ENCODE measurements at regions not wholly inside any gene's neighbourhood (a gene's known extent, or its start where the extent isn't known, plus 50 kb on each side); places are given as distances from the start of the nearest gene placed in this dataset.
"Not testable (repeated sequence)": the region's sequence is repeated elsewhere in the genome, so short reads cannot be mapped to it uniquely, and the experiment has no call there.

DNA sequence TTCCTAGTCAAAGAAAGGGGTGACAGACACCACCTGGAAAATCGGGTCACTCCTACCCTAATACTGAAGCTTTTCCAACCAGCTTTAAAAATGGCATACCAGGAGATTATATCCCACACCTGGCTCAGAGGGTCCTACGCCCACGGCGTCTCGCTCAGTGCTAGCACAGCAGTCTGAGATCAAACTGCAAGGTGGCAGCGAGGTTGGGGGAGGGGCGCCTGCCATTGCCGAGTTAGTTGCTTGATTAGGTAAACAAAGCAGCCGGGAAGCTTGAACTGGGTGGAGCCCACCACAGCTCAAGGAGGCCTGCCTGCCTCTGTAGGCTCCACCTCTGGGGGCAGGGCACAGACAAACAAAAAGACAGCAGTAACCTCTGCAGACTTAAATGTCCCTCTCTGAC is 127.1 kb downstream of the NXPE2 start:
- DNase-seq (ENCODE audit: low read depth): not testable (repeated sequence)

DNA sequence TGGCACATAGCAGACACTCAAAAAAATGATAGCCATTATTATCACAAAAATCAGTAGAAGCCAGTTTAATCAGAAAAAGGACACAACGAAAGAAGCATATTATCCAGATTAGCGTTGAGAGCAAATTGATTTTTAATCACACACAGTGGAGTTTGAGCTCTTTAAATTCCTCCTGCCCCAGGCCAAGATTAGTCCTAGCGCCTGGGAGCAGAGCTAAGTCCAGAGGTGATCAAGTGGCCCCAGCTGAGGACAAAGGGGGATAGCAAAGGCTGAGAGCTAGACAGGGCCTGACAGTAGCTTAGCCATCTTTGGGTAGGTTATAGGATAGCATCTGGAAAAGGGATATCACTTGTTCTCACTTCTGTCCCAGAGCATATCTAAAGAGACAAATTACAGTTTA is 133.6 kb downstream of the NXPE2 start:
- no peak for DNase-seq (ENCODE audit: low read depth)

DNA sequence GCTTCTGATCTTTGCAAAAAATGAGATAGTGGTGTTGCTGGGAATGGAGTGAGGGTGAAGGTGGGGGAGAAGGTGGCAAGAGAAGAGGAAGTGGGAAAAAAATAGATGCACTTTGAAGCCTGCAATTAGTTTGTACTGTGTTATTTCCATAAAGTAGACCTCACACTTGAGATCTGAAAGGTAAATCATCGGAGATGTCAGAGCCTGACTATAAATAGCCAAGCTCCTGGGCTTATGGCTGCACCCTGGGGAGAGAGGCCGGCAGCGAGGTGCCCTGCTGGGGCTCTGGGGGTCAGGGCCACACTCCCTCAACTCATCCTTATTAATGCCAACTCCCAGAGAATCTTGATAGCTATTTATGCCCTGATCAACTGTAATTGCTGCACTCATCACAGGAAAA is 134.4 kb downstream of the NXPE2 start:
- DNase-seq (ENCODE audit: low read depth): no peak

DNA sequence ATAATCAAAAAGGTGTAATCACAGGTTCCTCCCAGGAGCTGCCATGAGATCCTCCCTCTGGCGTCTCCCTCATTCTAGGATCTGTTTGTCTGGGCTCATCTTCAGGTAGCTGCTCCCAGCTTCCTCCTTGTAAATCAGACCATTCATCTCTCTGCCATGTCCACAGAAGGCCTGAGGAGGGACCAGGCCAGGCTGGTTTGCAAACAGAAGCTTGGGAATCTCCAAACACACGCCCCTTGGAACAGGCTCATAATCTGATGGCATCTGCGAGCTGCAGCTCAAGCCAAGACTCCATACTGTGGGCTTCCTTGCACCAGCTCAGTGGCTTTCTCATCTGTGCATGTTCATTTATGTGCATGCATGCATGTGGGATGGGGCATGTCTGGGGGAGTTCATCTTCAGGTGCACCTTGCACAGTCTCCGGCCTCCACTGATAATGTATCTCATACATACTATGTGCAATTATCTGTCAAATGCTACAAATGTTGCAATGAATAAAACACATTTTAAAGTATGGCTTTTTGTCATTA is 134.9 kb downstream of the NXPE2 start:
- no peak for DNase-seq (ENCODE audit: low read depth)

DNA sequence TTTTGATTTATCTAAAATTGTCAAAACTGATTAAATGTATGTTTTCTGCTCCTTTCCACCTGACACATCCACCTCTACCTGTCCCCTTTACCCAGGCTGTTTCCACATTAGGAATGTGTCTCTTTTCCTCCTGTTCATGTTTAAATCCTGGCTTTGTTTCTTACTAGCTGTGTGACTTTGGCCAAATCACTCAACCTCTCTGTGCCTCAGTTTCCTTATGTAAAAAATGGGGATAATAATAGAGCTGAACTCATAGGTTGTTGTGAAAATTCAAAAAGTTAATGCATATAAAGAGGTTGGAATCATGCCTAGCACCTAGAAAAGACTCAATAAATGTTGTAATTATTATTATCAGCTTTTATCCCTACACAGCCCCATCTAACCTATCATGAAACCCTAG is 136.8 kb downstream of the NXPE2 start:
- no peak for DNase-seq (ENCODE audit: low read depth)

DNA sequence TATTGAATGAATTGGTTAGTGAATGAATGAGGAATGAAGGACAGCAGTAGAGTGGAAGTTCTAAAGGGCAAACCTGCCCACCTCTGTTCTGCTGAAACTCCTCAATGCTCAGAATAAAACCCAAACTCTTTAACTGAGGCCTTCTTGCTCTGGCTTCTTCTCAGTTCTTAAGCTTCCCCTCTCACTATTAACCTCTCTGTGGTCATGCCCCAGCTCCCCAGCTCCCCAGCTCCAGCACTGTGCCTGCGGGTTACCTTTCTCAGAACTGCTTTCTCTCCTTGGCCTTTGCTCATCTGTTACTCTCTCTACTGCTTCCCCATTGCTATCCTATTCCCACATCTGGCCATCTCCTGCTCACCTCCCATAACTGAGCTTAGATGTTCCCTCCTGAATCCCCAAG is 137.4 kb downstream of the NXPE2 start:
- DNase-seq (ENCODE audit: low read depth): no peak

DNA sequence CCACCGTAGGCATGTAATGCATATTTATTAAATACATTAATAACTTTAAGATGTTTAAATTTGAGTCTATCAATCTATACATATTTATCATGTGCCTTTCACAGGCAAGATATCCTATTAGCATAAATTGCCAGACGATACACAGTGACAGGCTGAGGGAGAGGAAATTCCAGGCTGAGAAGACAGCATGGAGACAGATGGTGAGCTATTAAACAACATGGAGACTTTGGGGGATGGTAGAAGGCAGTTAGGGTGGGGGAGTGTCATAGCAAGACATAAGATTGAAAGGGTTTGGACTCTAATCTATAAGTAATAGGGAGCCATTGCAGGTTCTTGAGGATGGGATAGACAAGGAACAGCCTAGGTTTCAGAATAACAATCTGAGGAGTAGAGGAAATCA is 138.5 kb downstream of the NXPE2 start:
- DNase-seq (ENCODE audit: low read depth): no peak

DNA sequence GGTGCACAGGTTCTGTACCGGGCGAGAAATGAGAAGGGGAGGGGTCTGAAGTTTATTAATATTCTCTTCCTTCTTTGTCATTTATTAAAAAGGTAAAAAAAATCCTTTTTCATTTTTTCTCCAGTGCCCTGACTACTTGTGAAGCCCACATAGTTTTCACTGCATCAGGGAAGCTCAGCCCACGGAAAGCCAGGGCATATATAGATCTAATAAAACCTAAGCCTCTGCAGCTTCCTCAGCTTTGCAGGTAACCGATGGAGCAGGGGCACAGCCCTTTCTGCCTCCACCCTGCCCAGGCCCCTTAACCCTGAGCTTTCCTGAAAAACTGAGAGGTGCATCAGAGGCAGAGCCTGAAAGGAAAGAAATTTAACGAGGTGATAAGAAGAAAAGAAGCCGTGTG is 140.1 kb downstream of the NXPE2 start:
- DNase-seq (ENCODE audit: low read depth): no peak

DNA sequence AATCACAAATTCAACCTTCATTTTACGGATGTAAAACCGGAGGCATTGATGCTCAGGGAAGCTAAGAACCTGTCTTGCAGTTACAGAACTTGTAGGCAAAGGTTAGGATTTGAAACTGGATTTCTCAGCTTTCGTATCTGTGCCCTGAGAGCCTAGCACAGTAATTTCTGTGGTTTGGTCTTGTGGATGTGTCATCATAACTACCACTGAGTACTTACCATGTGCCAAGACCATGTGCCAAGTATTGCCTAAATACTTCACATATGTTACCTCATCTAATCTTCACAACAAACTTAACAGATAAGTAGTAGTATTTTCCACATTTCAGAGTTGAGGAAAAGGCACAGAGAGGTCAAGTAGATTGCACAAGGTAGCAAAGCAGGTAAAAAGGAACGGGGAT is 140.7 kb downstream of the NXPE2 start:
- DNase-seq (ENCODE audit: low read depth): no peak

DNA sequence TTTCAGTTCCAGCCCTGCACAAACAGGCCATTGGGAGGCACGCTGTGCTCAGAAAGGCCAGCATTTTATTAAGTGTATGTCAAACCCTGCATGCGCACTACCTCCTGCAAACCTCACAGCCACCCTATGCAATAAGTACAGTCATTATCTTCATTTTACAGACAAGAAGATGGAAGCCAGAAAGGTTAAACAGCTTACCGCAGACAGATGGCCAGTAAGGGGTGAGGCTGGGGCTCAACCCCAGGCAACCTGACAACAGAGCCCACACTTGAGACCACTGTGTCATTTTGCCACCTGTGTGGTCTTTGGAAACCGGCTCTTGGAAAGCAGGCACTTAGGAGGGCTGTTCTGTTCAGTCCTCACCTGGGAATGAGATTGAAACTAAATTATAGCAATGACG is 142.3 kb downstream of the NXPE2 start:
- no peak for DNase-seq (ENCODE audit: low read depth)

DNA sequence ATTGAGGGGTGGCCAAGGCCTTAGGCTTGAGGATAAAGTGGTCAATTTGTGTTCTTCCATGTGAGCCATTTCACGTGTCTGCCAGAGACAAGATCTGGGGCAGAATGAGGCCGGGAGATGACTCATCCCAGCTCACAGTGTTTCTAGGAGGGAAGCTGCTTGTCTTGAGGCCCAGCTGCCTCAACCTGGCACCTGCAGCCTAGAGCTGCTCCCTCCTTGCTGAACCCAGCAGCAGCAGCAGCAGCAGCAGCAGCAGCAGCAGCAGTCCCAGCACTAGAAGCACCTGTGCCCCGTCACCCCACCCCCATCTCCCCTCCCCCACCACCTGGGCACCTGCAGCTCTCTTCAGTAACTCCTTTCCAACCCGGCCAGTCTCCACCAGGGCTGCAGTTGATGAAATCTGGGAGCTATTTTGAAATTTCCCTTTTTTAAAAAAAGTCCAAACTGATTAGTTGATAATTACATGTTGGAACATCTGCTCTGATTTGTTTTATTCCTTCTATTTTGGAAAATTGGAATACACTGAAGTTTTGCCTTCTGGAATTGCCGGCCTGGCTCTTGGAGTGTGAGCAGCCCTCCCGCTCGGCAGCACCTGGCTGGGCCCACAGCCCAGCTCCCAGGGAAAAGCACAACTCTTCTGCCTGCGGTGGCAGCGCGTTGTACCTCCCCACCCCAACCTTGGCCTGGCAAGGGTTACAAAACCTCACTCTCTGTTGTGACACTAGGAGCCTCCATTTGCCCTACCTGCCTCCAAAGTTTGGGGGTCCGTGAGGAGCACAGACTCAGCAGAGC is 143.5 kb downstream of the NXPE2 start:
- peak; percentile 0 for DNase-seq (ENCODE audit: low read depth)

DNA sequence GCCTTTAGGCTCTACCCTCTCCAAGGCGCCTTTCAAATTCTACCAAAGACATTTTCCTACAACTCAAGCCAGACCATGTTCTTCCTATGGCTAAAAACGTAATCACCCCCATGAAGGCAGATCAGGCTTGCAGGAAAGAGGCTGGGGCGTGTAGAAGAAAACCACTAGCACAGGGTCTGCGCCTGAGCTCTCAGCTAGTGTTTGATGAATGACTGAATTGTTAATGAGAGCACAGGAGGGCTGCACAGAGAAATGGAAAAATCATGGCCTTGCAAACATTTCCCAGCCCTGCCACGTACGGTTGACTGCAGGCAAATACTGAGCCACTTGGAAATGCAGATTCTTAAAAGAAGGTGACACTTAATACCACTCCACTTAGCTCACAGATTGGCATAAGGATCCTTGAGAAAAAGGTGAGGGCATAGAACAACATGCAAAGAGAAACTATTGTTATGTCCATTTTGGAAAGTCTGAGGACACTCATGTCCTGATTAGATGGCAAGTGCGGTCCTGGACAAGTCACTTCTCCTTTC is 148.6 kb downstream of the NXPE2 start:
- no peak for DNase-seq (ENCODE audit: low read depth)

DNA sequence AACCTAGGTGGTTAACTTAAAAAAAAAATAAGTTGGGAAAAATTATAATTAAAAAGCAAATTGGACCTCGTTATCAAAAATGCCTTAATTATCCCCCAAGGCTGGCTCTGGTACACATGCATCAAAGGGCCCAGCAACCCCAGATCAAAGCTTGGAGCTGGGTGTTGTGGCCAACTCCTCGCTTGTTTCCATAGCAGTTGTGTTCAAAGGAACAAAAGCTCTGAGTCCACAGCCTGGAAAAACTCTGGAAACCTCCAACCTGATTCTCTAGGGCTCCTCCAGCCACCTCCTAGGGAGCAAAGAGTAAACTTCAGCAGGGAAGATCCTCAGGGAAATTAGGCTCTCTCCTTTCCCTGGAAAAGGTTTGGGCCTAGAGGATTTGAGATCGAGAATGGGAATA is 149.4 kb downstream of the NXPE2 start:
- DNase-seq (ENCODE audit: low read depth): no peak

DNA sequence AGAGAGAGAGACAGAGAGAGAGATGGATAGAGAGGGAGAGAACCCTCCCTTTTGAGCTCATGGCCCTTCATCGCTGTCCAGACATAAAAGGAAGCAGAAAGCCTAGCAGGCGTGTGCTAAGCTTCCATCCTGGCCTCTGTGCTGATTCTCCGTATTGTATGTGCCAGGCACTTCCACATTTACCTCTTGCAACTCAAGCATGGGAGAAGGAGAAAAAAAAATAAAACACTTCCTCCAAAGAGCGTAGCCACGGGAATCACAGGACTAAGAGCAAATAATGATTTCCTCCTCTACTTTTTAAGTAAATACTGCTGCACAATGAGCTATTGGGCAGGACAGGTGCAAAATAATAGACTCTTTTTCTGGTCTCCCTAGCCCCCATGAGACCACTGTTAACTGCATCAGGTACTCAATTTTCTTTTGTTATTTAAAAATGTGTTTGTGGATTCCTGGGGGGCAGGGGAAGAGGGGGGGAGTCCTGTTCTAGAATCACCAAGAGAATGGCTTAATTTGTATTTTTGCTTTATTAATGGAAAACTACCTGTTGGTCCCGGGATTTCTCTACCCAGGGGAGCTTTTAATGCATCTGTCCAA is 154.3 kb downstream of the NXPE2 start:
- no peak for DNase-seq (ENCODE audit: low read depth)

DNA sequence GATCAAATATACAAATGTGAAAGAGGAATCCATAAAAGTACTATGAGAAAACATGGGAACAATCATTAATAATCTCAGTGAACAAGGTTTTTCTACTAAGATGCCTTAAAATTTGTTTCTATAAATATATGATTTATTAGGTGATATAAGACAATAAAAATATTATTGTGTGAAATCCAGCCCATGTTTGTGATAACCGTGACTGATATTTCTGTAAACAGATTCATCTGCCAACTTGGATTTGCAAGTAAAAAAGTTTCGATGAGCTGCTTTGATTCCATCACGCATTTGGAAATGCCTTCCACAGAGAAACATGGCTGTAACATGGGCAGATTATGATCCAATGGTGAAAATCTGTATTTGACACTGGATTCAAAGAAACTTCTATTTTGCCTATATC is 157.8 kb downstream of the NXPE2 start:
- no peak for DNase-seq (ENCODE audit: low read depth)

DNA sequence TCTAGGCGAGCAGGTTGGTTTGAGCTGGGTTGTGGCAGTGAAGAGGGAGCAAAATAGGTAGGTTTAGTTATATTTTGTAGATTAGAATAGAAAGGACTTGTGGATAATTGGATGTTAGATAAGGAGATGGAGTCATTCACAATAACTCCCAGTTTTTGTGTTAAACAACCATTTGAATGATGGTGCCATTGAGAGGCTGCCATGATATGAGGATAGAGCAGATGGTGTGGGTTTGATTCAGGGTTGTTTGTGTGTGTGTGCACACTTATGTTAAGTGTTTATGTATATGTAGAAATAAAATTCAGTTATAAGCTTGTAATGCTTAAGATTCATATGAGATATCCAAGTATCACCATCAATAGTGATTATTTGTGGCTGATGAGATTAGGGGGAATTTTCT is 166.6 kb downstream of the NXPE2 start:
- no peak for DNase-seq (ENCODE audit: low read depth)

DNA sequence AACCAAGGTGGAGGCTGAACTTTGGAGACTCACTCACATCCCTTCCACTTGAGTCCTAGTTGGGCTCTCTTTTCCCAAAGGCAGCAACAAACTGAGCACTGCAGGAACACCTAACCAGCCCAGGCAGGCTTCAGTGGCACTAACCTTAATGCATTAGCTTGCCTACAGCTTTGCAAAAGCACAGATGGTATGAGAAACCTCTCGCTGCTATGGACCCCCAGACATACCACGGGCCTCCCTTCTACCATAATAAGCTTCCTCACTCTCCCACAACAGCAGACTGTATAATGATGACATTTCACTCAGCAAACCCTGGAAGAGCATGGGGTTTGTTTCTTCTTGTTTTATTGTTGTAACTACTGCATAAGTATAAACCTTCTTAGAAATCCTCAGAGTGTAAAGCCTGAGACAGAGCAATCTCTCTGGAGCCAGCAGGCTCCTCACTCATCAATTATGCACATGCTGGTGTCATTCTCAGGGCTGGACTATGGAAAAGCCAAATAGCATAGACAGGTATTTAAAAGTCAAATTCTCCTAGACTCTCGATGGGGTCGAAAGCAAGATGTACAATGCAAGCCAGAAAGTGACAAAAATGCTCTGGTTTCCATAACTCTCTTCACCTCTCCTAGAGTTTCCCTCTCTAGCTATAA is 167.6 kb downstream of the NXPE2 start:
- DNase-seq (ENCODE audit: low read depth): no peak

DNA sequence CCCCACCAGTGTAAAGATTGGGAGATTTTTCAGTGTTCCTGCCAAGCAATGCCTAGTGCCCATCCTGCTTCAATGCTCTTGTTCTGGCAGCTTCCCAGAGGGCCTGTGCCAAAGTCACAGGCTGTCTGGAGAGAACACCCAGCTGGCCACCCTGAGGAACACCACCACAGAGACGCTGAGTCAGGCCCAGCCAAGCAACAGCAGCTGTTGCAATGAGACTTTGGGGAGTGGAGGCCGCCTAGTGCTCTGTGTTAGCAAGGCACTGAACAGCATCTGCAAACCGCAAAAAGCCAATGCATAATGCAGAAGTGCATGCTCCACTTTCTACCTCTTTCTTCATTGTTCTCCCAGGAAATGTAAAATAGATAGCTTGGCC is 168.1 kb downstream of the NXPE2 start:
- no peak for DNase-seq (ENCODE audit: low read depth)

DNA sequence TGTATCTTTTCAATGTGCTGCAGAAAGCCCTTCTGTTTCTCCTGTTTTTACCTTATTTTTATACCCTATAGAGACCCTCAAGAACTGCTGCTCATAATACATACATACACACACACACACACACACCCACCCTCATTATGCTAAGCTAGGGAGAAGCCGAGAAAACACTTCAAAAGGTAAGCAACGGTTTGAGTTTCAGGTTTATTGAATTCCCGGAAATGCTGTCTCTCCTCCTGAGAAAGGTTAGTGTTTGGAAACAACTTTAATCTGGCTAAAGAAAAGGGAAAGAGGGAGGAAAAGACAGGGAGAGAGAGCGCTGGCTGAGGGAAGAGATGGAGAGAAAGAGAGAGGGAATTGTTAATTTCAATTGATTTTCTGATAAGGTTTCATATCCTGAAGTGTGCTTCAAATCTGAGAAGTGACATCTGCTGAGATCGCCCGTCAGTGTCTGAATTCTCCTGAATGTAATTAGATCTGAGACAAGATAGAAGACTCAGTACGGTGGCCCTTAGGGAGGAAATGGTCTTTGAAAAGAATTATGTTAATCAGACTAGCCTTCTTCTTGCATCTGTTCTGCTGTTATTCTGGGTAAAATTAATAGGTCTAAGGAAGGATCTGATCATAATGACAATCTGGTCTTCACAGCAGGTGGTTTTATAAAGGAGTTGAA is 169.1 kb downstream of the NXPE2 start:
- no peak for DNase-seq (ENCODE audit: low read depth)

DNA sequence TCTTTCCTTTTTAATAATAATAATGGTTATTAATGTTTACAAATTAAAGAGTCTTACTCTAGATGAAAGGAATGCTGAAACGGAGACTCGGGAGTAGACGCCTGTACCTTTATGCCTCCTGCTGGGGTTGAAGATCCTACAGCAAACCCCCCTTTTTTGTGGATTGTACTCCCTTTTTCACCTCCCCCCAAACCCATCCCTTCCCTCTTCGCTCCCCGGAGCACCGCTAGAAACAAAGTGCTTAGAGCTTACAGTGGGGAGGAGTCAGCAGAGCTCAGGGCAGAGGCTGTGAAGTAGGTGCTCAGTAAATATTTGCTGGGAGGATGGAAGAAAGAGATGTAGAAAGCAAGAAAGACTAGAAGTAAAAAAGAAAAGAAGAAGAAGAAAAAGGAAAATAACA is 169.7 kb downstream of the NXPE2 start:
- no peak for DNase-seq (ENCODE audit: low read depth)

DNA sequence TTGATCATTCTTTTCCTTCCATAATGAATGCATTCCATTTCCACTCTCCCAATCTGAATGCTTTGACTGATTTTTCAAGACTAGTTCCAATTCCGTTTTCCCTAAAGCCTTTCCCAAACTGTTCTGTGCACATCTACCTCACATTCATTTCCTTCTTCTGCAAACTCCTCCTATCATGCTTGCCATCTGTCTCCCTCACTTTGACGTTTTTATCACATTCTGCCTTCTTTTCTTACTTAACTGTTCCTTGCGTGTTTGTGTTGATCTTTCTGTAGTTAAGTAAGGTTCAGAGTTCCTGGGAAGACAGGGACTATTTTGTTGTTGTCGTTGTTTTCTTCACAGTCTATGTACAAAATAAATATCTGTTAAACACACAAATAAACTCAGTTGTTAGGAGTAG is 179.0 kb downstream of the NXPE2 start:
- DNase-seq (ENCODE audit: low read depth): no peak

DNA sequence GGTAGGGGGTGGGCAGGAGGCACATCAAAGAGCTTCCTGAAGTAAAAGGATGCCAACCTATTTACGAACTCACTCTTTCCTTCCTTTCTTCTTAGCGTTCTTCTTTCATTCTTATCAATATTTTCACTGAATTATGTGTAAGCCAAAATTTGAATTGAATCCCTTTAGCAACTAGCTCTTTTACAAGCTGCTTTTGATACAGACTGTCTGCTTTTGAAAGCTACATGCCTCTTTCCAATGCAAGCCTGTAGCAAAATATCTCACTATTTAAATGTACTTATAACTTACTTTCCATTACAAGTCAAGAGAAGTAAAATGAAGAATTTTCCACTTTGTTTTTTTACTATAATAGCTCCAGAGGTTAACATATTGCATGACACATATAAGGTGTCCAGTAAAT is 186.6 kb downstream of the NXPE2 start:
- DNase-seq (ENCODE audit: low read depth): no peak

Data from LHCN-M2 (cell line).